ENCODE measurements at regions not wholly inside any gene's neighbourhood (a gene's known extent, or its start where the extent isn't known, plus 50 kb on each side); places are given as distances from the start of the nearest gene placed in this dataset.

- H3K9me3 Mint-ChIP-seq (ENCODE audit: low read depth): no peaks in the 10 kb centered on the region
- no peak overlapping the region for H3K4me3 Mint-ChIP-seq (ENCODE audit: low read depth)
- H3K27me3 Mint-ChIP-seq: no peaks in the 10 kb centered on the region
- no peak for DNase-seq (ENCODE audit: low spot score, unreplicated experiment)
- TF ChIP-seq CTCF (IDR thresholded peaks at IDR 0.05; ENCODE audit: unreplicated experiment): no peak
- no peak overlapping the region for H3K27ac Mint-ChIP-seq
- H3K4me1 Mint-ChIP-seq (ENCODE audit: low read depth): no peaks in the 10 kb centered on the region
- H3K36me3 Mint-ChIP-seq (ENCODE audit: insufficient read depth): no peaks in the 10 kb centered on the region
Measured at GRCh38 chr2:52695731-52696130, 1071.9 kb upstream of the CHAC2 start.

- Mint-ChIP-seq H3K36me3 (ENCODE audit: insufficient read depth) (peaks cover 1% of the 10 kb centered on the region), H3K4me3 (ENCODE audit: low read depth) (no peak overlapping the region), H3K9me3 (ENCODE audit: low read depth) (peaks cover 28% of the 10 kb centered on the region), H3K27ac (no peak overlapping the region), H3K4me1 (ENCODE audit: low read depth) (peaks cover 4% of the 10 kb centered on the region), H3K27me3 (no peaks in the 10 kb centered on the region)
- TF ChIP-seq CTCF (IDR thresholded peaks at IDR 0.05; ENCODE audit: unreplicated experiment): no peak
- no peak for DNase-seq (ENCODE audit: low spot score, unreplicated experiment)
Measured at GRCh38 chr2:52686935-52687334, 1080.7 kb upstream of the CHAC2 start.

- DNase-seq (ENCODE audit: low spot score, unreplicated experiment): no peak
- no peak for TF ChIP-seq CTCF (IDR thresholded peaks at IDR 0.05; ENCODE audit: unreplicated experiment)
- Mint-ChIP-seq H3K27me3 (no peaks in the 10 kb centered on the region), H3K9me3 (ENCODE audit: low read depth) (no peaks in the 10 kb centered on the region), H3K36me3 (ENCODE audit: insufficient read depth) (no peaks in the 10 kb centered on the region), H3K4me1 (ENCODE audit: low read depth) (no peaks in the 10 kb centered on the region), H3K4me3 (ENCODE audit: low read depth) (no peak overlapping the region), H3K27ac (no peak overlapping the region)
Measured at GRCh38 chr2:52676056-52676455, 1091.5 kb upstream of the CHAC2 start.

GRCh38 chr2:52668724-52669123 is 1098.9 kb upstream of the CHAC2 start:
- Mint-ChIP-seq H3K4me1 (ENCODE audit: low read depth) (no peaks in the 10 kb centered on the region), H3K27ac (no peak overlapping the region), H3K27me3 (no peaks in the 10 kb centered on the region), H3K36me3 (ENCODE audit: insufficient read depth) (no peaks in the 10 kb centered on the region), H3K4me3 (ENCODE audit: low read depth) (no peak overlapping the region), H3K9me3 (ENCODE audit: low read depth) (peaks cover 9% of the 10 kb centered on the region)
- DNase-seq (ENCODE audit: low spot score, unreplicated experiment): no peak
- no peak for TF ChIP-seq CTCF (IDR thresholded peaks at IDR 0.05; ENCODE audit: unreplicated experiment)

GRCh38 chr2:52659546-52659945 is 1108.1 kb upstream of the CHAC2 start:
- H3K9me3 Mint-ChIP-seq (ENCODE audit: low read depth): no peaks in the 10 kb centered on the region
- no peaks in the 10 kb centered on the region for H3K36me3 Mint-ChIP-seq (ENCODE audit: insufficient read depth)
- DNase-seq (ENCODE audit: low spot score, unreplicated experiment): no peak
- H3K27ac Mint-ChIP-seq: no peak overlapping the region
- no peaks in the 10 kb centered on the region for H3K4me1 Mint-ChIP-seq (ENCODE audit: low read depth)
- no peak overlapping the region for H3K4me3 Mint-ChIP-seq (ENCODE audit: low read depth)
- H3K27me3 Mint-ChIP-seq: no peaks in the 10 kb centered on the region
- TF ChIP-seq CTCF (IDR thresholded peaks at IDR 0.05; ENCODE audit: unreplicated experiment): no peak

Measured in progenitor cell of endocrine pancreas (in vitro differentiated cells).